Stimulated activated naive CD8-positive, alpha-beta T cell treated with anti-CD3 and anti-CD28 coated beads, Interleukin-15, amount 100 ng/mL, for 72 hours (primary cell): ENCODE measurements at regions not wholly inside any gene's neighbourhood (a gene's known extent, or its start where the extent isn't known, plus 50 kb on each side); places are given as distances from the start of the nearest gene placed in this dataset.

Source experiments
- ATAC-seq: fragments of 150-1000 bp; cut with Tn5 transposase; 2 replicates; pipeline ENCODE4 v1.10.0; 2021; ENCODE audit warnings: mild to moderate bottlenecking, moderate library complexity
- DNase-seq, 2 donors: peaks; one replicate each; pipeline ENCODE4 v3.0.0; 2021 to 2022
- H3K27ac Mint-ChIP-seq, 2 donors: one replicate each; pipeline ENCODE4 v1.8.0; 2022; ENCODE audit warnings: mild to moderate bottlenecking in 2 of 2, mixed read lengths in 2 of 2, moderate library complexity in 2 of 2
- H3K27me3 Mint-ChIP-seq: one replicate; pipeline ENCODE4 v1.8.0; 2022; ENCODE audit warnings: mixed read lengths
- H3K4me1 Mint-ChIP-seq: one replicate; pipeline ENCODE4 v1.8.0; 2022; ENCODE audit warnings: mild to moderate bottlenecking, mixed read lengths
- H3K4me3 Mint-ChIP-seq, 2 donors: one replicate each; pipeline ENCODE4 v1.8.0; 2022; ENCODE audit warnings: mild to moderate bottlenecking in 2 of 2, mixed read lengths in 2 of 2, moderate library complexity in 1 of 2
- H3K9me3 Mint-ChIP-seq, 2 donors: one replicate each; pipeline ENCODE4 v1.8.0; 2022; ENCODE audit warnings: mixed read lengths in 2 of 2

- no peaks in the 10 kb centered on the region for H3K9me3 Mint-ChIP-seq
- no peak for ATAC-seq
- DNase-seq = no peak
- no peak overlapping the region for H3K27ac Mint-ChIP-seq
- no peaks in the 10 kb centered on the region for H3K27me3 Mint-ChIP-seq
- H3K4me3 Mint-ChIP-seq = no peak overlapping the region
- H3K4me1 Mint-ChIP-seq = no peaks in the 10 kb centered on the region
Measured at GRCh38 chr2:212683346-212684097, 144.9 kb upstream of the ERBB4 start.

DNA sequence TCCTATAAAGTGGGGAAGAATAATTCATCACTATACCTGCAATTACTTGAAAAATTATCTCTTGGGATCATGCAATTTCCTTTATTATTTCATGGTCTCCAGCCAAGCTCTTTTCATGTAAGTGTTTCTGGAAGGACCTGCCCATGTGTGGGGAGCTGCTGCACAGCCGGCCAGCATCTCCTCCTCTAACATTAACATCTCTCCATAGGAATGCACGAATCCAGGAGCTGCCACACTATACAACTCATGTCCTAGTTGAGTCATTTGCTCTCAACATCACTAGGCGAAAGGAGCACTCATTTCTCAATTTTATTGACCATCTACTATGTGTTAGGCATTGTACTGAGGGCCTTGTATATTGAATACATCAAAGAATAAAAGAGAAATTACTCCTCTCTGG, 144.3 kb upstream of the ERBB4 start:
- DNase-seq (no peak), ATAC-seq (no peak)
- no peaks in the 10 kb centered on the region for H3K9me3 Mint-ChIP-seq
- H3K4me1 Mint-ChIP-seq = no peaks in the 10 kb centered on the region
- no peak overlapping the region for H3K27ac Mint-ChIP-seq
- no peak overlapping the region for H3K4me3 Mint-ChIP-seq
- peaks cover under 1% of the 10 kb centered on the region for H3K27me3 Mint-ChIP-seq

DNA sequence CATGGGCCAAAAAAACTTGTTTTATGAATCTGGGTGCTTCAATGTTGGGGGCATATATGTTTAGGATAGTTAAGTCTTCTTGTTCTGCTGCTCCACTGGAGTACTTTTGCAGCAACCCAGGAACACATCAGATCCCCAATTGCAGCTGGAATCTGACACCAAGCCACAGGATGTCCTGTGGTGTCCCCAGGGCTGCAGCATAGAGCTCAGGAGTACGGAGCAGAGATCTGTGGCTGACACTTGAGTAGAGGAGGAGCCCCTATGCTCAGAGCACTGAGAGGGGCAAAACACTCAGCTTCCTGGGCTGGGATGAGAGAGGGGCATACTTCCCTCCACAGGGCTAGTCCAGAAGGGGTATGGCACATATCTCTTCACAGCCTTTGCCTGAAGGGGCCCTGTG, 138.9 kb upstream of the ERBB4 start:
- H3K4me3 Mint-ChIP-seq = no peak overlapping the region
- no peak overlapping the region for H3K27ac Mint-ChIP-seq
- H3K27me3 Mint-ChIP-seq = peaks cover 17% of the 10 kb centered on the region
- H3K4me1 Mint-ChIP-seq = no peaks in the 10 kb centered on the region
- DNase-seq (no peak), ATAC-seq (no peak)
- H3K9me3 Mint-ChIP-seq = no peaks in the 10 kb centered on the region

GRCh38 chr2:212672186-212672585, 133.6 kb upstream of the ERBB4 start:
- DNase-seq (no peak), ATAC-seq (no peak)
- Mint-ChIP-seq H3K4me3 (no peak overlapping the region), H3K9me3 (no peaks in the 10 kb centered on the region), H3K27me3 (peaks cover 9% of the 10 kb centered on the region), H3K27ac (no peak overlapping the region), H3K4me1 (no peaks in the 10 kb centered on the region)

DNA sequence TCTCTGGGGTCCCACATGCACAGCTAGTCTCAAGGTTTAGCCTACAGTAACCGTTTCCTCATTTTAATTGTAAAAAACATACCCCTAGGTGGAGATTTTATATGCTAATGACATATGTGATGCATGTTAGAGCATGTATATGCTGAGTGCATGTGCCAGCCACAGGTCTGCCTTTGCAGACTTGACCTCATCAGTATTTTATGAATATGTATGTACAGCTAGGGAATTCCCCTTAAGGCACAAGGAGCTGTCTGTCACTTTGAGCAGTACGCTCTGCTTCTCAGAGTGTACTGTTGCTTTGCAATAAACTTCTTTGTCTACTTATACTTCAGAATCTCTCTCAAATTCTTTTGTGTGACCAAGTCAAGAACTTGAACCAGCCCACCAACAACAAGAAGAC, 131.2 kb upstream of the ERBB4 start:
- Mint-ChIP-seq H3K4me1 (no peaks in the 10 kb centered on the region), H3K4me3 (no peak overlapping the region), H3K9me3 (no peaks in the 10 kb centered on the region), H3K27me3 (no peaks in the 10 kb centered on the region), H3K27ac (no peak overlapping the region)
- no peak for ATAC-seq
- DNase-seq = no peak

GRCh38 chr2:212667751-212668316, 129.2 kb upstream of the ERBB4 start:
- no peak for DNase-seq
- no peak for ATAC-seq
- no peak overlapping the region for H3K27ac Mint-ChIP-seq
- no peak overlapping the region for H3K4me3 Mint-ChIP-seq
- no peaks in the 10 kb centered on the region for H3K4me1 Mint-ChIP-seq
- no peaks in the 10 kb centered on the region for H3K9me3 Mint-ChIP-seq
- H3K27me3 Mint-ChIP-seq = no peaks in the 10 kb centered on the region

GRCh38 chr2:212665948-212666347, 127.3 kb upstream of the ERBB4 start:
- no peak overlapping the region for H3K4me3 Mint-ChIP-seq

GRCh38 chr2:212659441-212659840, 120.8 kb upstream of the ERBB4 start:
- H3K4me1 Mint-ChIP-seq = no peaks in the 10 kb centered on the region
- H3K4me3 Mint-ChIP-seq = no peak overlapping the region
- no peak overlapping the region for H3K27ac Mint-ChIP-seq
- no peak for DNase-seq
- no peak for ATAC-seq
- peaks cover 16 to 22% of the 10 kb centered on the region in 2 donors for H3K9me3 Mint-ChIP-seq
- peaks cover 21% of the 10 kb centered on the region for H3K27me3 Mint-ChIP-seq

More at GRCh38 chr2:212665948-212666347, 127.3 kb upstream of the ERBB4 start:
- H3K27me3 Mint-ChIP-seq = no peaks in the 10 kb centered on the region
- no peak overlapping the region for H3K27ac Mint-ChIP-seq
- no peaks in the 10 kb centered on the region for H3K9me3 Mint-ChIP-seq
- ATAC-seq (no peak), DNase-seq (no peak)
- no peaks in the 10 kb centered on the region for H3K4me1 Mint-ChIP-seq

DNA sequence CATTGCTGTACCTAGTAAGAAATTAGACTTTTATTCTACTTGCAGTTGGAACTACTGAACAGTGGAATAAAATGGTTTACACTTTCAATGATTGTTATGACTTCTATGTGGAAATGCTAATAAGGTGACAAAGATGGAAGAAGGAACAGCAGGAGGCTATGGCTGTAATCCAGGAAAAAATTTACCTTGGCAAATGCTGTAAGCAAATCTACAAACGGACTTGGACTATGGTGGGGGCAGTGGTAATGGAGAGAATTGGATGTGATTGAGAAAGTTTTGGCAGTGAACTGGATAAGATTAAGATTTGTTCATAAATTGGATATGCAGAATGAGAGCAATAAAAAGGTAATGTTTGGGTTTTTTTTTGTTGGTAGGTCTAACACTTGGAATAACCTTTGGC, 111.0 kb upstream of the ERBB4 start:
- no peak overlapping the region for H3K4me3 Mint-ChIP-seq
- no peak for DNase-seq
- H3K27me3 Mint-ChIP-seq = peaks cover 14% of the 10 kb centered on the region
- no peaks in the 10 kb centered on the region for H3K4me1 Mint-ChIP-seq
- H3K9me3 Mint-ChIP-seq = peaks cover 0 to 3% of the 10 kb centered on the region in 2 donors
- H3K27ac Mint-ChIP-seq = no peak overlapping the region
- no peak for ATAC-seq

GRCh38 chr2:212646698-212647366, 108.2 kb upstream of the ERBB4 start:
- H3K4me1 Mint-ChIP-seq = no peaks in the 10 kb centered on the region
- ATAC-seq = no peak
- no peak overlapping the region for H3K4me3 Mint-ChIP-seq
- peaks cover 0 to 3% of the 10 kb centered on the region in 2 donors for H3K9me3 Mint-ChIP-seq
- peaks cover 29% of the 10 kb centered on the region for H3K27me3 Mint-ChIP-seq
- no peak overlapping the region for H3K27ac Mint-ChIP-seq
- no peak for DNase-seq

DNA sequence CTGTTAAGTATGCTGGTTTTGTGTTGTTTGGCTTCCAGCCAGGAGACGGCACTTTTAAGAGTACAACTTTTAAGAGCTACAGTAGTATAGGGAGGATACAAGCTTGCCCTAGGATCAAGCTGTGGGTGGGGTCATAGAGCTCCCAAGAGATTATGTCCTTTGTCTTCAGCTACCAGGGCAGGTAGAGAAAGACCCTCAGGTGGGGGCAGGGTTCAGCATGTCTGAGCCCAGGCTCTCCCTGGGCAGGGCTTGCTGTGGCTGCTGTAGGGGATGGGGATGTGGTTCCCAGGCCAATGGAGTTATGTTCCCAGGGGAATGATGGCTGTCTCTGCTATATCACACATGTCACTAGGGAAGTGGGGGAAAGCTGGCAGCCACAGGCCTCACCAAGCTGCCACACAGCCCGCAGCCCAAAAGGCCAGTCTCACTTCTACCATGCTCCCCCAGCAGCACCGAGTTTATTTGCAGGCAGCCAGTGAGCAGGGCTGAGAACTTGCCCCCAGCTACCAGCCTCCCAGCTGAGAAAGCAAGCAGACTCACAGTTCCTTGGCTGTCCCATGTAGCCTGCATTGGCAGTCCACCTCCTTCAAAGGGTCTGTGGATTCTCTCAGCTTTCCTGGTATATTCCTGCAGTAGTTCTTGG, 105.7 kb upstream of the ERBB4 start:
- Mint-ChIP-seq H3K4me3 (no peak overlapping the region), H3K27ac (no peak overlapping the region), H3K27me3 (peaks cover 28% of the 10 kb centered on the region), H3K9me3 (no peaks in the 10 kb centered on the region), H3K4me1 (no peaks in the 10 kb centered on the region)
- ATAC-seq (no peak), DNase-seq (no peak)

GRCh38 chr2:212640428-212640827, 101.8 kb upstream of the ERBB4 start:
- Mint-ChIP-seq H3K27ac (no peak overlapping the region), H3K9me3 (peaks cover 0 to 4% of the 10 kb centered on the region in 2 donors), H3K4me3 (no peak overlapping the region), H3K27me3 (peaks cover 25% of the 10 kb centered on the region), H3K4me1 (no peaks in the 10 kb centered on the region)
- DNase-seq = no peak
- no peak for ATAC-seq

DNA sequence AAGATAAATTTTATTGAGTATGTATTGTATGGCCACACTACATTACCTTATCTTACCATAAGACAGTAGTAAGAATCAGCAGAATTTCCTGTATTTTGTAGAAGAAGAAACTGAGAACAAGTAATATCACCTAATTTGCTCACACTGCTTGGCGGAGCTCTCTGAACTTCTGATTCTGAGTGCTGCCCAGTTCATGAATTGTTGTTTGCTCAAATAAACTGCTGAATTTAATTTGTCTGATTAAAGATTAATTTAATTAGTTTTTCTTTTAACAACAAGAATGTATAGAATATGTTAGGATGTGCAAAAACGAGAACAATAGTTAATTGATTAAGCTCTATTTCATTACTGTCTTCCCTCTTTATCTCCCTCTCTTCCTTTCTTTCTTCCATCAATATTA, 100.1 kb upstream of the ERBB4 start:
- ATAC-seq (no peak), DNase-seq (no peak)
- Mint-ChIP-seq H3K27me3 (peaks cover 12% of the 10 kb centered on the region), H3K27ac (no peak overlapping the region), H3K9me3 (peaks cover 0 to 4% of the 10 kb centered on the region in 2 donors), H3K4me1 (no peaks in the 10 kb centered on the region), H3K4me3 (no peak overlapping the region)

GRCh38 chr2:212628586-212628985, 90.0 kb upstream of the ERBB4 start:
- no peak overlapping the region for H3K4me3 Mint-ChIP-seq
- H3K27ac Mint-ChIP-seq = no peak overlapping the region
- H3K9me3 Mint-ChIP-seq = peaks cover 5 to 8% of the 10 kb centered on the region in 2 donors
- no peak for DNase-seq
- H3K27me3 Mint-ChIP-seq = no peaks in the 10 kb centered on the region
- ATAC-seq = no peak
- H3K4me1 Mint-ChIP-seq = no peaks in the 10 kb centered on the region

DNA sequence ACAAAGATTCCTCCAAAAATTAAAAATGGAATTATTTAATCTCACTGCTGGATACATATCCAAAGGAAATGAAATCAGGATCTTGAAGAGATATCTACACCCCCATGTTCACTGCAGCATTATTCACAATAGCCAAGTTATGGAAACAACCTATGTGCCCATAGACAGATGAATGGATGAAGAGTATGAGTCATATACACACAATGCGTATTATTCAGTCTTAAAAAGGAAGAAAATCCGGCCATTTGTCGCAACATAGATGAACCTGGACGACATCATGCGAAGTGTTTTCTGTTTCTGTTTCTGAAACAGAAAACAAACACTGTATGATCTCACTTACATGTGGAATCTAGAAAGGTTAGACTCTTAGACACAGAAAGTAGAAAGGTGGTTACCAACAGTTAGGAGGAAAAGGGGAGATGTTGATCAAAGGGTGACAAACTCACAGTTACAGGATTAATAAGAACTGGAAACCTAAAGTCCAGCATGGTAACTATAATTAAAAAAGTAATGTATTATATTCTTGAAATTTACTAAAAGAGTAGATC, 87.8 kb upstream of the ERBB4 start:
- Mint-ChIP-seq H3K27me3 (no peaks in the 10 kb centered on the region), H3K9me3 (peaks cover 8 to 15% of the 10 kb centered on the region in 2 donors), H3K4me3 (no peak overlapping the region), H3K27ac (no peak overlapping the region), H3K4me1 (no peaks in the 10 kb centered on the region)
- DNase-seq (no peak), ATAC-seq (no peak)

DNA sequence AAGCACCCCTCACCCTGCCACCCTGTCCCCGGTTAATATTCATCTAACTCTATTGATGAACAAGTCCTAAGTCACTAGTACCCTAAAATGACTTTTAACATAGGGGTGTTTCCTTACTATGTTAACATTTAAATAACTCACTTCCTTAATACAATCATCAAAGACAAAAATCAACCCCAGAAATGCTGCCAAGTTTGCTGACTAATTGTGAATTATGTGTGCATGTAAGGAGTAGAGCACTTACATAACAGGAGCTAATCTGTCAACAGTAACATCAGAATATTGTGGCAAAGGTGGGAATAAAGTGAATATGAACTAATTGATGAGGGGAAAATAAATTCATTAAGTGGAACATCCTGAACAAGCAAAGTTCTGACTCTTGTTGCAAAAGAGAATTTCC, 81.4 kb upstream of the ERBB4 start:
- no peak for DNase-seq
- H3K27me3 Mint-ChIP-seq = no peaks in the 10 kb centered on the region
- H3K9me3 Mint-ChIP-seq = peaks cover 0 to 10% of the 10 kb centered on the region in 2 donors
- no peak for ATAC-seq
- H3K4me1 Mint-ChIP-seq = no peaks in the 10 kb centered on the region
- no peak overlapping the region for H3K27ac Mint-ChIP-seq
- no peak overlapping the region for H3K4me3 Mint-ChIP-seq
